Daoy (cell line): ENCODE measurements at regions not wholly inside any gene's neighbourhood (a gene's known extent, or its start where the extent isn't known, plus 50 kb on each side); places are given as distances from the start of the nearest gene placed in this dataset.

Source experiments
- DNase-seq: peaks from one replicate; pipeline ENCODE4 v3.0.0-alpha.2; 2015; ENCODE audit warnings: low read depth

DNA sequence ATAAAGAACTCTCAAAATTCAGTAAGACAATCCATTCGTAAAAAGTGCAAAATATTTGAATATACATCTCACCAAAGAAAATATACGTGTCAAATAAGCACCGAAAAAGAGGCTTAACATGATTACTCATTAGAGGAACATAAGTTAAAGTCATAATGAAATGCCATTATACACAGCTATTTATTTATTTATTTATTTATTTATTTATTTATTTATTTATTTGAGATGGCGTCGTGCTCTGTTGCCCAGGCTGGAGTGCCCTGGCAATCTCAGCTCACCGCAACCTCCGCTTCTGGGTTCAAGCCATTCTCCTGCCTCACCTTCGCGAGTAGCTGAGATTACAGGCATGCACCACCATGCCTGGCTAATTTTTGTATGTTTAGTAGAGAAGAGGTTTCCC lies 203.6 kb upstream of the UBASH3B start:
- no peak for DNase-seq

DNA sequence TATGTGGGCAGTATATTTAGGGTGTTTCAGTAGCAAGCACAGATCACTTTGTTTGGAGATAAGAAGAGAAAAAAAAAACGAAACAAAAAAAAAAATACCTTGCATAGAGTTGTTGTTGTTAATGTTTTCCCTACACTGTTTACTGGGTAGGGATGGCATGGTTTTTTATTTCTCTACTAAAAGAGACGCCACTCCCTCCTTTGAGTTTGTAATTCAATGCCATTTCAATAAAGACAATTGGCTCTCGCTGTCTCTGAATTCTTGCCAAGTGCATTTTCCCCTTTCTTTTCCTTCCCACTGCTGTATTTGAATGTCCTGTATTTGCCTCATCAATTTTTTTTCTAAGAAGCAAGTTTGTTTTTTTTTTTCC lies 213.9 kb upstream of the UBASH3B start:
- no peak for DNase-seq

DNA sequence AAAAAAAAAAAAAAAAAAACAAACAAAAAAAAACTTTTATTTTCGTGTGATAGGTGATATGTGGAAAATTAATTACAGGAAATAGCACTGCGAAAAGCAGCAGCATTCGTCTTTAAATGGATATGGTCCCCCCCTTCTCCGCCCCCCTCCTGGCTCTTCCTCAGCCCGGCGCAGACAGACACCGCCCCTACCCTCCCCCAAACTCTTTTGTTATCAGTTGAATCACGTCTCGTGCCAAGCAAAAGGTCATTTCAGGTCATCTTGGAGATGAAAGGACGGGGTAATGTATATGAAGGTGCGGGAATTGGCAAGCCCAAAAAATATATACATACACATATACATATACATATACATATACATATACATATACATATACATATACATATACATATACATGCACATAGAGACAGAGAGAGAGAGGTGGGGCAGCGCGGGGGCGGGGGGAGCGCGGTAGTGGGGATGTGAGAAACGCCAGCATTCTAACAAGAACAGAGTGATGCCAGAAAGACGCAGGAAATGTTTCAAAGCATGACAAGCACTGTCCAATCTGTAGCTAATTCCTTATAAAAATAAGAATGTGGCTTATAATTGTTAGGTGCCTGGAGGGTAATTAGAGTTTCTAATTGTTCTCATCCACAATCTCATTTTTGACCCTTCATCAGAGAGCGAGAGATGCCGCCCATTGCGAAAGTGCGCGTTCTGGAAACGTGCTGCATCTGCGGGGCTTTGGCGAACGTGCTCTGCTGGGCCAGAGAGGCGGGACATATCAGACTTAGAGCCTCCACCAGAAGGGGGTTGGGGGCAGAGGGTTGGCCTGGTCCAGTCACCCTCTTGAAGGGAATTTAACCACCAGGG lies 214.5 kb upstream of the UBASH3B start:
- peak; percentile 30 for DNase-seq

DNA sequence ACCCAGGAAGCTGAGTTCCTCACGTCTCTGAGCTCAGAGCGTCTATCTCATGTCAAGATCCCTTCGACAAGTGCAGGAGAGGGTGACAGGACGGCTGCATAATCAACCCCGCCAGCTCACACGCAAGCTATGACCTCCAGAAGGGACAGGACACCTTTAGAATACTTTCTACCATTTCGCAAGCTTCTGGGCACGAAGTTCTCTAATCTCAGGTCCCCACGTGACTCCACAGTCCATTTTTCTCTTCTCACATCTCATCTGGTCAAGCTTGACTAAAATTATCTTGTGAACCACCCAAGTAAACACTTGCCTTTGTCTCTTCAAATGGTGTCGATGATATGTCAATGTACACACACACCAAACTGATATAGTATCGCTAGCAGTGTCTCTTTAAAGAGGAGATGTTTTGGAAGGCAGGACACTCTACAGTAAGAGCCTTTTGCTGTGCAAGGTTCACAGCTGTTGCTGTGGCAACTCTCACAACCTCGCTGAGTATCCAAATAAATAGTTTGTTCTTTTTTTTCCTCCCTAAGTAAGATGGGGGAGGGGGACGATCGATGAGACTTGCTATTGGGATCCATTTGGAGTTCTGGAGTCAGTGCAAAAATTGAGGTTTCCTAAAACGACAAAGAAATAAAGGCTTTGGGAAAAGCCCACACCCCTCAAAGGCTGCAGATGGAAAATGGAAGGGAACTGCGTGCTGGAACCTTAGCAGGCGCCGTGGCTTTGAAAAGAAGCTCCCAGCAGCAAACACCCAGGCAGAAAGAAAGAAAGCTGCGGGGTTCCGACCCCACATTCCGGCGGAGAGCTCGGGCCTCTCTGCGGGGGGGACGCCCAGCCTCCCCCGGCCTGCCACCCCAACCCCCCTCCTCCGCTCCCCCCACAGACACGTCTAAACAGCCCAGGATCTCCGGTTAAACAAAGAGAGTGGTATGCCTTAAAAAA lies 215.4 kb upstream of the UBASH3B start:
- DNase-seq, result peak; percentile 13

DNA sequence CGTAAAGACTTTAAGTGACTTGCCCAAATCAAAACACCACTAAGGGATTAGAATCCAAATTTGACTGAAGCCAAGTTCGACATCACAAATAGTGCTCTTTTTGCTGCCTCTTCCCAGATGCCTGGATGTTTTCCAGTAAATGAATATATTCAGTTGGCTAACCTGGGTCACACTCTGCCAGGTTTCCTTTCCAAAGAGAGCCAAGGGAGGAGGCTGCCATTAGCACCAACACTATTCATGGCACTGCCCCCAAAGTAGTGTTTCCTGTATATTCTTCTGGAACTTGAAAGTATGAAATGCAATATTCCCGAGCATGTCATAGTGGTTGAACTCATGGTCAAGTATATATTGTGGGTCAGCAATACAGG lies 219.3 kb upstream of the UBASH3B start:
- DNase-seq, result no peak

DNA sequence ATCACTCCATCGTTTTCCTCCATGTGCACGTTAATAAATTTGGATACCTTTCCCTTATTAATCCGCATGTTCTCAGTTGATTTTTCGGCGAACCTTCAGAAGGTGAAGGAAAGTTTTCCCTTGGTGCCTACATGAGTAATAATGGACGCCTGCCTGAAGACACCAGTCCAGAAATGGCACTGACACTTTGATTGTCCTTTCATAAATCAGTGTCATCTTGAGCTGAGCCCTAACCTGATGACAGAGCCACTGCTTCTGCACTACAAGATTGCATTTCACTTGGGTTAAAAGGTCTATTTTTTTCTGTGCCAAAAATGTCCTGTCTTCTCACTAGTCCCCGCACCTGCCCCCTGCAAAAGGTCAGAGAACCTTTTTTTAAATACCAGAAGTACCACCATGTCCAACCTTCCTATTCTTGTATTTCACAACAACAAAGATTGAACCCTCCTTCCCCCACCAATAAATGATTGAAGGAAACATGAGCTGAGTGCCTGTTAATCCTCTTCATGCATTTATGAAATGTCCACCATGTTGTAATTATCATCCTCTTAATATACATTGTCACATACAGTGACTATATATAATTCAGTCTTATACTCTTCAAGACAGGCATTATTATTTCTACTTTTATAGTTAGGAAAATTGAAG lies 219.9 kb upstream of the UBASH3B start:
- DNase-seq, result no peak

DNA sequence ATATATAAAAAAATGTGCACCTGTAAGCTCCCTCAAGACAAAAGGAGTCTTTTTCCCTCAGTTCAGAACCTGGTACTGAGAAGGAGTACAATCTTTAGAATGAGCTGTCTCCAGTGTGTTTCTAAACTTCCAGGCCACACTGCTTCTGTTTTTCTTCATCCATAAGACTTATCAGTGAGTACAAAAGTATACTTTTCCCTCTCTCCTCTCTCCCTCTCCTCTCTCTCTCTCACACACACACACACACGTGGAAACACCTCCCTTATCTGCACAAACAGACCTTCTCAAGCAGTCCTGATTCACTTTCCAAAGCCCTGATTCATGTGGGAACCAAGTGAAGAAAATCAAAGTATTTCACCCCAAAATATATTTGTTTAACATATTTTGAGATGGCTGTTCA lies 220.7 kb upstream of the UBASH3B start:
- no peak for DNase-seq

DNA sequence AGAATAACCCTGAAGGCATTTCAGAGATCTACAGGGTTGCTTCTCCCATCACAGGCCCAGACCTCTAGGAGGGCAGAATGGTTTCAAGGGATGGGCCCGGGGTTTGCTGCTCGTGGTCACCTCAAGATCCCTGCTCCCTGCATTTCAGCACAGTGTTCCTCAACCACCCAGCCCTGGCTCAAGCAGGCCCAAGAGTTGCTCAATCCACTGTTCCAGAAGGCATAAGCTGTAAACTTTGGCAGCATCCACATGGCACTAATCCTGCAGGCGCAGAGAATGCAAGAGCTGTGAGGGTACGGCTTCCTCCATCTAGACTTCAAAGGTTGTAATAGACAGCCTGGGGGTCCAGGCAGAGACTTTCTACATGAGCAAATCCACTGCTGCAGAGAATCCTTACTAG lies 225.0 kb upstream of the UBASH3B start:
- DNase-seq, result no peak

DNA sequence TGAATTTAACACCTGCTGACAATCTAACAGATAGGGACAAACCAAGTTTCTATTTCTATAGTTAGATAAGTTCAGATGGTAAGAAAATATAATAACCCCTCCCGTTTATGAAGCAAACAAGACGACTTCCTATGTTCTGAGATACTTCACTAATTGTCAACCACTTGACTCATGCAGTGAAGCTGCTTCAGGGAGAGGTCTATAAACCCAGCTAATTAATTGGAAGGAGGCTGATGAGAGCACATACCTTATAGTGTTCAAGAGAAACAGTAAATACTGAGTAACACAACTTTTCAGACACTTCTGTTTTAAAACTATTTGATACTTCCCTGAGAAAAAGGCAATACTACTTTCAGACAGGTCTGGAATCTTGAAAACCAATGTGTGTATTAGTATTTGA lies 229.4 kb upstream of the UBASH3B start:
- no peak for DNase-seq

DNA sequence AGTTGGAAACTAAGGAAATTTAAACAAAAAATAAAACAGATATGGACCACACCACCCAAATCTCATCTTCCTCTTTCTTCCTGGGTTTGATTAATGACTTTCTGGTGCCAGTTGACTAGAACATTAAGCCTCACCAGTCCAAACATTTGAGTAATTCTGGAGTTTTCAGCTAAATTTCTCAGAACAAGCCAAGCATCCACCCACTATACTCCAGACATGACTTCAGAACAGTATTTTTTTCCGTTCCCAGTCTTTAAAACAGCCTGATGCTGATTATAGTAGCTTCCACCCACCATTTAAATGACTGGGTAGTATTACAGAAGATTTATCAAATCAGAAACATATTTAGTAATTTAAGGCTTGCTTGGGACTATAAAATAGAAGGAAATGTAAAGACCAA lies 230.9 kb upstream of the UBASH3B start:
- DNase-seq, result no peak

DNA sequence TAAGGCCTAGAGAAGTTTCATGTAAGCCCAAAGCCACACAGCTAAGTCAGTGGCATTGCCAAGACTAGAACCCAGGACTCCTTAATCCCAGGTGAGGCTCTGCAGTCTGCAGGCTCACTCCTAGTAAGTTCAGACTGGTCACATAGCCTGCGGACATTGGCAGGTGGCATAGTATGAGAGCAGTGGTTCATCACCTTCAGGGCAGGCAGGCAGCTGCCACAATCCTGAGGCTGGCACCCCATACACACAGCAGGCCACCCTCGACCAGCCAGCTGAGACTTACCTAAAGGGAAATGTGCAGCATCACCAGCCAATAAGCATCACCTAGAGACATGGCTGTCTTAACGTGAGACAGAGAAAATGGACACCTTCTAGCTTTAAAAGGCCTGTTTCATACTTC lies 231.6 kb upstream of the UBASH3B start:
- no peak for DNase-seq

DNA sequence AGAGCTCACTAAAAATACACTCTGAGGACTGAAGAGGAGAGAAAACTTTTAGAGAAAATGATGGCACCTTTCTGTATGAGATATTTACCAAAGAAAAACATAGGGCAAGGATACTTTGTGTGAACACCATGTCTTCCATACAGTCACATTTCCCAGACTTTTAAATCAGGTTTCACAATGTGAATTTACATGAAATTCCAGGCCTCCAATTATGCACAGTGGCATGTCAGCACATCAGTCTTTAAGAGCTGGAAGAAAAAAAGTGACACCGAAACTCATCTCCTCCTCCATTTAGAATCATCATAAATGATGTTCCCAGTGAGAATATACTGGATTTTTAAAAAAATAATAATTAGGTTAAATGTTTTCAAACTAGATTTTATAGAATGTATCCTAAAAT lies 232.2 kb upstream of the UBASH3B start:
- DNase-seq, result no peak

DNA sequence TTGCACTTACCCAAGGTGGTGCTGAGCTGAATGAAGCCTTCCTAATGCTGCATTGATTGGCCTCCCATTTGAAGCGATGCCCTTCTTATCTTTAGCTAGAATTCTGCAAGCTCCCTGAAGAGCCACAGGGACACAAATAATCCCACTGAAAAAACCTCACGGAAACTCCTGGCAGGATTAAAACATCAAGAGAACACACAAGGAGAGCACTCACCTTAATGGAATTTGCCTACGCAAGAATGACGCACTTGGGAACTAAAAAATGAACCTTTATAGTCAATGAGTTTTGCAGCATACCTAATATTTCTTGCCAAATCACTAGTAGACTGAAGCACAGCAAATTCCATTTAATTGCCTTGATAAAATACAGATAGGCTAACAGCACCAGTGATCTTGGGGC lies 232.8 kb upstream of the UBASH3B start:
- peak; percentile 6 for DNase-seq

DNA sequence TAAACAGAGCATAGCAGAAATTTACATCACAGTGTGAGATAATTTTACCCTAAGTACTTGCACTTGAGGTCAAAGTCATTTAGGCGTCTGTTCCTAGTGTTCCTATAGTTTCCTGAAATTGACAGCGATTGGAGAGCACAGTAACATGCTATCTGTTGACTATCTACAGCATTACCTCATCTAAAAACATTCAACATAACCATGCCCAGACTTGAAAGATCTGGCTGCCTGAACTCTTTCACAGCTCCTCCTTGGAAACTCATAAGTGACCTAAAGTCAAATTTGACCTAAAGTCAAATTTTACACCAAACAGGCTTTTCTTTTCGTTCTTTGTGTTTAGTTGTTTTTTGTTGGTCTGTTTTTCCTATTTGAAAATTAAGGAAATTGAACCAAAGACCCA lies 233.8 kb upstream of the UBASH3B start:
- DNase-seq, result no peak

DNA sequence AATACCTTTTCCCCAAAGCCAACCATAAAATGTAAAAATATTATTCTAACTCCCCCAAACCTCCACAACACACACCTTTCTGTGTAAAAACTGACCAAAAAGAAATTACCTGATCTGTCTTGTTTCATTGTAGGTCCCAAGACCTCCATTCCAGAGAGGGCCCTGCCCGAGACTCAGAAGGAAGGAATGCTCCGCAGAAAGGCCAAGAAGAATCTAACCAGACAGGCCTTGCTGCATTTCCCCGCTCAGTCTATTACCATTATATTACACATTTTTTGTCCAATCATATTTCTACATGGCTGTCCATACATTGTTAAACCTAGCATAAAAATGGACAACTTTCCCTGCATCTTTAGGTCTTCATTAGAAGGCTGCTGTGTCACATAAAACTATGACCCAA lies 237.5 kb upstream of the UBASH3B start:
- no peak for DNase-seq

DNA sequence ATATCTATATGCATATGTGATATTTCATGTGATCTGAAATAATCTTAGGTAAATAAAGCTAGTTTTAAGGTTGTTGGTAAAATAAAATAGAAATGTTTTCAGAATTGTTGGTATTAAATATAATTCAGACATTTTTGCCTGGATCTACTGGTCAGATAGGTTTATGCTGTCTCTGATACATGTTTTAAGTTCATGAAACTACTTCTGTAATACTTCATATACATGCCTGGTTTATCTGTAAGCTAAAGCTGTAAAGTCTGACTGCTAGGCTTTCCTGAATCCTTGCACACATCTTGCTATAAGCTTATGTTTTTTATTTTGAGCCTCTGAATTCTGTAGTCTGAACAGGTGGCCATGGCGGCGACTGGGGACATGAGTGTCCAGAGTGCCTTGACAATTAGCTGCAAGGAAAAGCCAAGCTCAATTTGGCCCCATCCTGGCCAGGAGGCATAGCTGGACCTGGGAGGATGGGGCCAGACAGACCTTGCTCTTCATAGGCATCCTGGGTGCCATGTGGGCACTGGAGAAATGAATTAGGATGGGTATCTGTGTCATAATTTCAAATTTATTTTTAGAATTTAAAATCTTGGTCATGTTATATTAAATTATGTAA lies 241.0 kb upstream of the UBASH3B start:
- no peak for DNase-seq

DNA sequence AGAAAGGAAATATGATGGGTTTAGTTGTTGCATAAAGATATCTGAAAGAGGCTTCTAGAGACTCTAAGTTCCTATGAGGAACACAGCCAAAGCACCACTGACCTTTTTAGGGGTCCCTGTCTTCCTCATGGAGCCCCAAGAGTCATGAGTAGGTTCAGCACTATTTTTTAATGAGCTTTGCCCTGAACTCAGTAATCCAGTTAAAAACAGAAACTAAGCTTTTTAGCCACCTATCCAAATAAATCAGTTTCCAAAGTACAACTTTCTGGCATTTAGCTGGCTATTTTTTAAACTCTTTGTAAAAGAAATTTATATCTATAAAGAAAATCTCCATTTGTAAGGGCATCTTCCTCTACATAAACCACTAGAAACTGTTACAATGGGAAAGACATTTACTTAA lies 241.8 kb upstream of the UBASH3B start:
- DNase-seq, result no peak

DNA sequence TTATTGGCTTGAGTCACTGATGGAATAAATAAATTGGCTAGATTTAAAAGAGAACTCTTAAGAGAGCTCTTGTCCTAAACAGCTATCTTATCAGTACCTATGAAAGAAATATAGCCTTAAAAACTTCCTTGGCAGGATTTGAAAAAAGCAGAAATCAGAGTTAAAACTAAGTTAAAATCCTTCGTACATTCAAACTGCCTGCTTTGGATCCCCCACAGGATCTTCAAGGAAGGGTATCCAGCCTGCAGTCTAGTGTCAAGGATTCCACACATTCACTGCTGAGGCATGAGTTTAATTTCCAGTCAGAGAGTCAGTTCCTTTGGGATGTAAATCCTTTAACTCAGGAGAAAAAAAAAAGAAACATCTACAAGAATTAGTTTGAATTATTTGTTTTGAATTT lies 242.9 kb upstream of the UBASH3B start:
- DNase-seq, result no peak

DNA sequence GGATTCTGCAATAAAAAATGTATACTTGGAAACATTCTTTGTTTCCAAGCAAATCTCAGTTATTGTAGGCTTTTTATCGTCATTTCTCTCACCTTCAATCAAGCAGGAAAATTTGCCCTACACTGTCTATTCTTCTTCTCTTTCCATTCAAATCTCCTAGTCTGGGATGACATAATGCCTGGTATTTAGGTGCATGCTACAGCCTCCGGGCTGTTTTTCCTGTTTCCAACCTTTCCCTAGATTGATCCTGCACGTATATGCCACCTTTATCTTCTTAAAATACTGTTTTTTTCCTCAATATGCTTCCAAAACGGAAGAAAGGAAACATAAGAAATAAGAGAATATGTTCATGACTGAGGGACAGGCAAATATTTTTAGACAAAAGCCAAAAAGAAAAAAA lies 249.1 kb upstream of the UBASH3B start:
- no peak for DNase-seq

DNA sequence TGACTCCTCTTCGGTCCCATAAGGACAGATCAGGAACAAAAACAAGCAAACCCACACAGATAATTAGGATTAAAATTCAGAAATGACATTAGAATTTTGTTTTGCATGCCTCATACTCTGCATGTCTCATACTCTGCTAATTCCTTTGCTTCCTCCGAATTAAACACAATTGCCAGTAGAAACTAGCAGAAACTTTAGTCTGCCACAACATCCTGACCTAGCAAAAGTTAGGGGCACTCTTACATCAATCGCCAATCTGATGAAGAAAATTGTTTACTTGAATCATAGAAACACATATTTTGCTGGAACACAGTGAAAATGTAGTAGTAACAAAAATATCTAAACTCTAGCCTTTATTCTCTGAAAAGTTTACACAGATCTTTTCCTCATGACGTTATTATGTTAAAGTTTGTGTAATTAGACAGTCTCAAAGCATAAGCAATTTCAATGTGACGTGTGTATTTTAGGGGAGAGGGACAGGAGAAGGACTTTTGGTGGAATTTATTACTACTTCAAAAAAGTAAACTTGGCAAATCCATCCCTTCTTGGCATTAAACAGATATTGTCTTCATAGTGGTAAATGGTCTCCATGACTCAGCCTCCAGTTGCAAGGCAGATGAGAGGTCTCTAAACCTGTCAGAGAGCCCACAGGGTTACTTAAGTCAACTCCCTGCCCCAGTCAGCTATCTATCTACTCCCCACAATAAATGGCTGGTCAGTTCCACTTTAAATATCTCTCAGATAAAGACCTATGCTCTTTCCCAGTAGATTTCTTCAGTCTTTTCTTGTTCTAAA lies 249.8 kb upstream of the UBASH3B start:
- peak; percentile 6 for DNase-seq

DNA sequence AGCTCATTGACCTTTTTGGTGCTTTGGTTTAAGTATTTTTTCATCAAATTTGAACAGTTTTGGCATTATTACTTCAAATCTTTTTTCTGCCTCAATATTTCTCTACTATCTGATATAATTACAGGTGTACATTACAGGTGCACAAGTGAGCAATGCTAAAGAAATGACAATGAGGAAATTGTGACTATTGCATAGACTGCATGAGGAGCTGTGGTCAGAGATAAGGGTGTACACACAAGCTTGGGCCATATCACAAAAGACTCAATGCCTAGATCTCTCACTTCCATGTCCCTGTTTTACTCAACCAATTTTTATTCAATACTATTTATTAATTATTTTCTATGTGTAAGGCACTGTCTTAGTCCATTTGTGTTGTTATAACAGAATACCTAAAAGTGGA lies 251.0 kb upstream of the UBASH3B start:
- no peak for DNase-seq
